NCI-H1092 (cell line): ENCODE measurements at regions not wholly inside any gene's neighbourhood (a gene's known extent, or its start where the extent isn't known, plus 50 kb on each side); places are given as distances from the start of the nearest gene placed in this dataset.
"Not testable (repeated sequence)": the region's sequence is repeated elsewhere in the genome, so short reads cannot be mapped to it uniquely, and the experiment has no call there.

Source experiments
- DNase-seq: peaks from one replicate; lab custom pipeline; 2025; lab: John Stamatoyannopoulos, UW

- DNase-seq, result no peak
Measured at GRCh38 chr2:11995456-11995855, 249.0 kb downstream of the LPIN1 start.

- no peak for DNase-seq
Measured at GRCh38 chr2:11996618-11997017, 250.2 kb downstream of the LPIN1 start.

- DNase-seq, result no peak
Measured at GRCh38 chr2:11997142-11997541, 250.7 kb downstream of the LPIN1 start.

GRCh38 chr2:11998218-11998617, 251.8 kb downstream of the LPIN1 start:
- DNase-seq, result no peak

GRCh38 chr2:11998626-11999378, 252.4 kb downstream of the LPIN1 start:
- no peak for DNase-seq

- no peak for DNase-seq
Measured at GRCh38 chr2:12001621-12002020, 255.2 kb downstream of the LPIN1 start.

- no peak for DNase-seq
Measured at GRCh38 chr2:12002215-12002614, 255.8 kb downstream of the LPIN1 start.

GRCh38 chr2:12004713-12005112, 258.3 kb downstream of the LPIN1 start:
- DNase-seq, result no peak

GRCh38 chr2:12005886-12006681, 259.7 kb downstream of the LPIN1 start:
- DNase-seq, result no peak

- DNase-seq, result no peak
Measured at GRCh38 chr2:12006850-12007249, 260.4 kb downstream of the LPIN1 start.

- DNase-seq, result no peak
Measured at GRCh38 chr2:12007282-12007681, 260.9 kb downstream of the LPIN1 start.

GRCh38 chr2:12008425-12009061, 262.1 kb downstream of the LPIN1 start:
- no peak for DNase-seq

- no peak for DNase-seq
Measured at GRCh38 chr2:12009323-12009905, 263.0 kb downstream of the LPIN1 start.

- no peak for DNase-seq
Measured at GRCh38 chr2:12010059-12010458, 263.6 kb downstream of the LPIN1 start.

GRCh38 chr2:12010779-12011178, 264.3 kb downstream of the LPIN1 start:
- no peak for DNase-seq

- DNase-seq, result no peak
Measured at GRCh38 chr2:12014088-12014960, 267.9 kb downstream of the LPIN1 start.

- no peak for DNase-seq
Measured at GRCh38 chr2:12017499-12018157, 271.2 kb downstream of the LPIN1 start.

GRCh38 chr2:12018726-12019125, 272.3 kb downstream of the LPIN1 start:
- not testable (repeated sequence) for DNase-seq

GRCh38 chr2:12020833-12021469, 274.5 kb downstream of the LPIN1 start:
- no peak for DNase-seq

GRCh38 chr2:12024197-12024907, 277.9 kb downstream of the LPIN1 start:
- not testable (repeated sequence) for DNase-seq
